Stimulated activated naive B cell treated with anti-CD40 and anti-IgM and Interleukin-4, amounts not matched to agents 10 μg/mL and 1 μg/mL and 100 μg/mL, for 72 hours (primary cell): ENCODE measurements at regions not wholly inside any gene's neighbourhood (a gene's known extent, or its start where the extent isn't known, plus 50 kb on each side); places are given as distances from the start of the nearest gene placed in this dataset.
A peak's percentile ranks its signal among the peaks of the same experiment; 100 is the strongest.

Experiments
- ATAC-seq, 2 donors: fragments of 150-1000 bp; cut with Tn5 transposase; replicated peaks; 2 replicates each; pipeline ENCODE4 v1.10.0; 2021; ENCODE audit warnings: moderate library complexity in 1 of 2
- DNase-seq: peaks from one replicate; pipeline ENCODE4 v3.0.0; 2021
- H3K27ac Mint-ChIP-seq: one replicate; pipeline ENCODE4 v1.8.0; 2022; ENCODE audit warnings: mild to moderate bottlenecking, mixed read lengths
- H3K27me3 Mint-ChIP-seq, 2 donors: one replicate each; pipeline ENCODE4 v1.8.0; 2022; ENCODE audit warnings: mixed read lengths in 2 of 2
- H3K36me3 Mint-ChIP-seq, 2 donors: one replicate each; pipeline ENCODE4 v1.8.0; 2022; ENCODE audit warnings: mixed read lengths in 2 of 2, mild to moderate bottlenecking in 1 of 2
- H3K4me1 Mint-ChIP-seq, 2 donors: one replicate each; pipeline ENCODE4 v1.8.0; 2022; ENCODE audit warnings: mixed read lengths in 2 of 2, mild to moderate bottlenecking in 1 of 2
- H3K4me3 Mint-ChIP-seq, 2 donors: one replicate each; pipeline ENCODE4 v1.8.0; 2022; ENCODE audit warnings: mild to moderate bottlenecking in 2 of 2, mixed read lengths in 2 of 2, moderate library complexity in 1 of 2
- H3K9me3 Mint-ChIP-seq, 2 donors: one replicate each; pipeline ENCODE4 v1.8.0; 2022; ENCODE audit warnings: mixed read lengths in 2 of 2, mild to moderate bottlenecking in 1 of 2

DNA sequence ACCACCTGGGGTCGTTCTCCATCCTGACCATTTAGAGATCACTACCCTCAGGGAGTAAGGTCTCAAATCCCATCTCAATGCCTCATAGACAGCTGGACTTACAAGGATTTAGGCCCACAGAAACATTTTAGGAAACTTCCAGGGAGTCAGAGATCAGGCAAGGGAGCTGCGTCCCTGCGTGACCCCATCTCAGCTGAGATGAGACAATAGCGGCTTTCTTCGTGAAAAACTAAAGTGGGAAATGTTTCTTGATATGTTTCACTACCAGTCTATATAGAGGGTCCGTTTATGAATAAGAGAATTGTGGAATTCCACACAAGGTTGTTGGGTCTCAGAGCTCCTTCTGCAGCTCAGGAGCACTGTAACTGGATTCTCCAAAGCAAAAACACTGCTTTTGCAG is 105.1 kb downstream of the VCPKMT start:
- ATAC-seq = no peak
- Mint-ChIP-seq H3K36me3 (peaks cover 7 to 10% of the 10 kb centered on the region in 2 donors), H3K4me1 (peaks cover 39 to 63% of the 10 kb centered on the region in 2 donors), H3K4me3 (no peak overlapping the region), H3K27me3 (no peaks in the 10 kb centered on the region), H3K27ac (no peak overlapping the region), H3K9me3 (no peaks in the 10 kb centered on the region)
- no peak for DNase-seq

DNA sequence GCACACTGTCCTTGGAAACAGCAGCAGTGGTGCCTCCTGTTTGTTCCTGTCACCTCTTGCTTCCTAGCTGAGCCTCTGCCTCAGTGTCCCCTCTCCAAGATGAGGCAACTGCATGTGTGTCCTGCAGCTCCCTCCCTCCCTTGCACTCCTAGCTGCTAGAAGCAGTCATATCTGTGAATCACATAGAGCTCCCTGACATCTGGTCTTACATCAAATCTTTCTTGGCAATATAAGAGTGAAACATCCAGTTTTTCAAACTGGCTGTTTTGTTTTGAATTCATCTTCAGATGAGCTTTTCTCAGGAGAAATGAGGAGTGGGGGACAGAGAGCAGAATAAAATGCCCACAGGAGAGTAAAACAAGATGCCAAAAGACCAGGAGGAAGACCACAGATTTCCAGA is 103.7 kb downstream of the VCPKMT start:
- no peaks in the 10 kb centered on the region for H3K9me3 Mint-ChIP-seq
- DNase-seq (no peak), ATAC-seq (no peak)
- H3K4me1 Mint-ChIP-seq = peaks cover 41 to 63% of the 10 kb centered on the region in 2 donors
- H3K4me3 Mint-ChIP-seq = no peak overlapping the region
- no peak overlapping the region for H3K27ac Mint-ChIP-seq
- no peaks in the 10 kb centered on the region for H3K27me3 Mint-ChIP-seq
- peaks cover 7 to 10% of the 10 kb centered on the region in 2 donors for H3K36me3 Mint-ChIP-seq

DNA sequence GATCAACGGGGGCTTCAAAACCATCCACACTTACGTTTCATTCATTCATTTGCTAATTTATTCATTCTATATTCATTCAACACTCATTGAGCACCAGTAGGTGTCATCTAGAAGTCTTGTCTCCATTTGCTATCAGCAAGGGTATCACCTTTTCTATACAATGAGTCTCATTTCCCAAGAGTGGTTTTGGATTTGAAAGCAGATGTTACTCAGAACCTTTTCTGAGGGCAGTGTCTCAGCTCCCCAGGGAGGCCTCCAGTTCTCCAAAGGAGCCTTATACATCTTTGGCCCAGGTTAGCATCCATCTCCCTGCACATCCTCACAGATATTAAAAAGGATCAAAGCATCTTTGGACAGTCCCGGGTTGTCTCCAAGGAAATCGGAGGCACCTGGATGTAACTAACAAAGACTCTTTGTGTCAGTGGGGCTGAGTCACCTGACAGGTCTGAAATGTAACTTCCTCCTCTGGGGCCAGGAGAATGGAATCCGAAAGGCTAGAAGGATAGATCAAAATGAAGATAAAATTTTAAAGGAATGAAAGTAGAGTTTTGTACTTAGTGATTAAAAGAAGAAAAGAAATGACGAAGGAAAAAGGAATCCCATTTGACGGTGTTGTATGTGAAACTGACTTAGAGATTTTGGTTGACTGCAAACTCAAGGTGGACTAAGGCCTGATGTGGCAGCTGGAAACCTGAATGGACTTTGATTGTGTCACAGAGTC is 103.0 kb downstream of the VCPKMT start:
- DNase-seq (no peak), ATAC-seq (peak; percentile 46 to 70)
- Mint-ChIP-seq H3K4me1 (peaks cover 41 to 58% of the 10 kb centered on the region in 2 donors), H3K36me3 (peaks cover 7 to 10% of the 10 kb centered on the region in 2 donors), H3K27ac (peak overlapping the region; percentile 26), H3K9me3 (no peaks in the 10 kb centered on the region), H3K4me3 (no peak overlapping the region), H3K27me3 (no peaks in the 10 kb centered on the region)

DNA sequence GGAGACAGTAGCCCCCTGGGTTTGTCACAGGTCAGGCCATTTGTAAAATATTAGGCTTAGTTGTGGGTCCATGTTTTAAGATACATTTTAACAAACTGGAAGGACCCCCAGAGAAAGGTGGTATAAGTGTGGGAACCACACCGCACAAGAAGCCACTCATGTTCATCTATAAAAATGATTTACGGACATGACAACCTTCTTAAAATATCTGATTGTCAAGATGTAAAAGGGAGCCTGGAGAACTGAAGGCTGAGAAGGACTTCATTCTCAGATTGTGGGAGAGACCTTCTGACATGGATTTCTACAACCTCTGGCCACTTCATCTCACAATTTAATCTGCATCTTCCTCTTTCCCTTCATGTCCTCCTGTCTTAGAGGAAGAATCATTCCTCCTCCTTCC is 102.4 kb downstream of the VCPKMT start:
- peaks cover 7 to 10% of the 10 kb centered on the region in 2 donors for H3K36me3 Mint-ChIP-seq
- DNase-seq (no peak), ATAC-seq (no peak)
- H3K9me3 Mint-ChIP-seq = no peaks in the 10 kb centered on the region
- no peak overlapping the region for H3K4me3 Mint-ChIP-seq
- peaks cover 37 to 52% of the 10 kb centered on the region in 2 donors for H3K4me1 Mint-ChIP-seq
- peak overlapping the region; percentile 1 for H3K27ac Mint-ChIP-seq
- H3K27me3 Mint-ChIP-seq = no peaks in the 10 kb centered on the region

DNA sequence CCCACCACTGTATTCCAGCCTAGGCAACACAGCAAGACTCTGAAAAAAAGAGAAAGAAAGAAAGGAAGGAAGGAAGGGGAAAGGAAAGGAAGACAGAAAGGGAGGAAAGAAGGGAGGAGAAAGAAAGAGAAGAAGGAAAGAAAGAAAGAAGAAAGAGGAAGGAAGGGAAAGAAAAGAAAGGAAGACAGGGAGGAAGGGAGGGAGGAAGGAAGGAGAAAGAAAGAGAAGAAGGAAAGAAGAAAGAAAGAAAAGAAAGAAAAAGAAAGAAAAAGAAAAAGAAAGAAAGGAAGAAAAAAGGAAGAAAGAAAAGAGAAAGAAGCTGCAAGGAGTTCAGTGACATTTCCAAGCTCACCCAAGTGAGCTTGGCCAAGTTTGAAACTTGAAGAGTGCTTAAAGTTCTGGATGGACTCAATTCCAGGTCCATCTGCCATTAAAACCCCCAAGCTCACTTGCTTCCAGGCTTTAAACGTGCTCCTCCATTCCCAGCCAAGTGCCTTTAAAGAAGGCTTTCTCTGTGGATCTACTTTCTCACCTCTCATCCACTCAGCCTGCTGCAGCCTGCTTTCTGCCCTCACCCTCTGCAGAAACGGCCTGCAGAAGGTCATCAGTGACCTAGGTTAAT is 101.5 kb downstream of the VCPKMT start:
- Mint-ChIP-seq H3K4me1 (peaks cover 34 to 53% of the 10 kb centered on the region in 2 donors), H3K9me3 (peaks cover 0 to 4% of the 10 kb centered on the region in 2 donors), H3K27me3 (no peaks in the 10 kb centered on the region), H3K36me3 (peaks cover 12 to 16% of the 10 kb centered on the region in 2 donors), H3K4me3 (no peak overlapping the region), H3K27ac (peak overlapping the region; percentile 28)
- ATAC-seq = no peak
- DNase-seq = no peak

DNA sequence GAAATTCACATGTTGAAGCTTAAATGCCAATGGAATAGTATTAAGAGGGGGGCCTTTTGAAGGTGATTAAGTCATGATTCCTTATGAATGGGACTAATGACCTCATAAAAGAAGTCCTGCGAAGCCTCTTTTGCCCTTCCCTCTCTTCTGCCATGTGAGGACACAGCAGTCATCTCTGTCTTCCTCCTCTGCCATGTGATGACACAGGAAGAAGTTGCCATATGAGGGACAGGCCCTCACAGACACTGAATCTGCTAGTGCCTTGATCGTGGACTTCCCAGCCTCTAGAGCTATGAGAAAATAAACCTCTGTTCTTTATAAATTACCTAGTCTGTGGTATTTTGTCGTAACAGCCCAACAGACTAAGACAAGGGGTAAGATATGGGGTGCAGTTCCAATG is 100.7 kb downstream of the VCPKMT start:
- Mint-ChIP-seq H3K27me3 (no peaks in the 10 kb centered on the region), H3K9me3 (peaks cover 0 to 7% of the 10 kb centered on the region in 2 donors), H3K4me3 (no peak overlapping the region), H3K27ac (peak overlapping the region; percentile 28), H3K36me3 (peaks cover 13 to 16% of the 10 kb centered on the region in 2 donors), H3K4me1 (peaks cover 29 to 48% of the 10 kb centered on the region in 2 donors)
- ATAC-seq (peak; percentile 39 to 60), DNase-seq (no peak)

DNA sequence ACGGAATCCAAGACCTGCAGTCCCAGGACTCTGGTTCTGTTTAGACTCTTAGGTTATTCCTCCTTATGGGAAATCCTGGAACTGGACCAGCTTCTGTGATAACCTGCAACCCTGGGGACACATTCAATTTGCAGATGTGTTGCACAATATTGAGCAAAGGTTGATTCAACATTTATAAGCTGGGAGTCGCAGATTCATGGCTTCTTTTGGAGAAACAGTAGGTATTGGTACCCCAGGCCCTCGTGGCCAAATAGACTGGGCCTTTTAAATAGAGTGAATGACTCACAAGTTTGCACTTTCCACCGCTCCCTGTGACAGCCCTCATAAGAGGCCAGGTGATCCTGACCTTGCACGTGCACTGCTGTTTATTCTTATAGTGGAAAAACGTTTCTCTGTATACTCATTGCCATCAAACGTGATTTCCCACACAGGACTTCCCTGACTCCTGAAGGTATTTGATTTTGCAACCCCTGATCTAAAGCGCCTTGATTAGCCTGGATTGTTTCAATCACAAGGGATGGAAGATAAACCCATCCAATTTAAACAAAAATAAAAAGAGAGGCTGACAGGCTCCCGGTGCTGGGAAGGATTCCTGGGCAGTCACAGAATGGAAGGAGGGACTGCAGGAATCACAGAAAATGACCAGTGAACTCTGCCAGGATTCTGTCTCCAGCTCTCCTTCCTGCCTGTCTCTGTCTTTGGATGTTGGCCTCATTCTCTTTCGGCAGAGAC is 98.0 kb downstream of the VCPKMT start:
- H3K27ac Mint-ChIP-seq = no peak overlapping the region
- ATAC-seq (no peak), DNase-seq (no peak)
- H3K4me1 Mint-ChIP-seq = peaks cover 28 to 46% of the 10 kb centered on the region in 2 donors
- H3K4me3 Mint-ChIP-seq = no peak overlapping the region
- peaks cover 21 to 25% of the 10 kb centered on the region in 2 donors for H3K36me3 Mint-ChIP-seq
- peaks cover 7 to 9% of the 10 kb centered on the region in 2 donors for H3K9me3 Mint-ChIP-seq
- no peaks in the 10 kb centered on the region for H3K27me3 Mint-ChIP-seq

DNA sequence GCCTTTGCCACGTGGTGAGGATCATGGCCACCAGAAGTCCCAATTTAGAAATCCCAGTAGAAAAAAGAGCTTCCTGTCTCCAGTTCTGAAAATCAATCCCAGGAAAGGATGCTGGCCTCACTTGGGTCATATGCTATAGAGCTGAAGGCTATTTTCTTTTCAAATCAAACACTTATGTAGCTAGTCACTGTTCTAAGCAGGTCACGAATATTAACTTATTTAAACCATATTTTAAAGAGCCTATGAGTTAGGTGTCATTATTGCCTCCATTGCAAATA is 97.5 kb downstream of the VCPKMT start:
- Mint-ChIP-seq H3K4me3 (no peak overlapping the region), H3K4me1 (peaks cover 24 to 42% of the 10 kb centered on the region in 2 donors), H3K36me3 (peaks cover 25 to 26% of the 10 kb centered on the region in 2 donors), H3K27me3 (no peaks in the 10 kb centered on the region), H3K27ac (no peak overlapping the region), H3K9me3 (peaks cover 7 to 9% of the 10 kb centered on the region in 2 donors)
- DNase-seq (no peak), ATAC-seq (no peak)

DNA sequence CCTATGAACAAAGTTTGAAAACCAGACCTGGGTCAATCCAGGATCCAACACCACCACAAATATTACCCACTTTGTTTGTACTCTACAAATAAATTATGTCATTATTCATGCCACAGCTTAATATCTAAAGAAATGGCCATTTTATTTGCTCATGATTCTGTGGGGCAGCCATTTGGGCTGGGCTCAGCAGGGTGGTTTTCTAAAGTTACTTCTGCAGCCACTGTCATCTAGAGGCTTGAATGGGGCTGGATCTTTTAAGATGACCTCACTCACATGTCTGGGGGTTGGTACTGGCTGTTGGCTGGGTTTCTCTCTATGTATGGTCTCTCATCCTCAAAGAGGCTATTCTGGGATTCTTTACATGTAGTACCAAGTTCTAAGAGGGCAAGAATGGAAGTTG is 96.2 kb downstream of the VCPKMT start:
- Mint-ChIP-seq H3K36me3 (peaks cover 23 to 29% of the 10 kb centered on the region in 2 donors), H3K4me3 (no peak overlapping the region), H3K4me1 (peaks cover 17 to 31% of the 10 kb centered on the region in 2 donors), H3K9me3 (peaks cover 7 to 9% of the 10 kb centered on the region in 2 donors), H3K27ac (no peak overlapping the region), H3K27me3 (no peaks in the 10 kb centered on the region)
- ATAC-seq = no peak
- no peak for DNase-seq

DNA sequence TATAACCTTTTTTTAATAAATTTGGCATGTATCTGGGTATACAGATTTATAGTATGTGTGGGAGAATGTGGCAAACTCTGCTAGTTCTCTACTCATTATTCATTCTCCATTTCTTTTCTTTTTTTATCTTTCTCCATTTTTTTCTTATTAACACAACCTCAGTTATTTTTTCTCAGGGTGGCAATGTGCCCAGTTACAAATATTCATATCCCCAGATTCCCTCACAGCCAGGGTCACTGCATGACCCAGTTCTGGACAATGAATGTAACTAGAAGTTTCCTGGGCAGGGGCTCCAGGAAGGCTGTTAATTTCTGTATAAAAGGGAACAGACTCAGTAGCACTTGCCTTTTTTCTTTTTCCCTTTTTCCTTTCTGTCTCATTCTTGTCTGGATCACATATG is 95.6 kb downstream of the VCPKMT start:
- H3K36me3 Mint-ChIP-seq = peaks cover 29 to 35% of the 10 kb centered on the region in 2 donors

DNA sequence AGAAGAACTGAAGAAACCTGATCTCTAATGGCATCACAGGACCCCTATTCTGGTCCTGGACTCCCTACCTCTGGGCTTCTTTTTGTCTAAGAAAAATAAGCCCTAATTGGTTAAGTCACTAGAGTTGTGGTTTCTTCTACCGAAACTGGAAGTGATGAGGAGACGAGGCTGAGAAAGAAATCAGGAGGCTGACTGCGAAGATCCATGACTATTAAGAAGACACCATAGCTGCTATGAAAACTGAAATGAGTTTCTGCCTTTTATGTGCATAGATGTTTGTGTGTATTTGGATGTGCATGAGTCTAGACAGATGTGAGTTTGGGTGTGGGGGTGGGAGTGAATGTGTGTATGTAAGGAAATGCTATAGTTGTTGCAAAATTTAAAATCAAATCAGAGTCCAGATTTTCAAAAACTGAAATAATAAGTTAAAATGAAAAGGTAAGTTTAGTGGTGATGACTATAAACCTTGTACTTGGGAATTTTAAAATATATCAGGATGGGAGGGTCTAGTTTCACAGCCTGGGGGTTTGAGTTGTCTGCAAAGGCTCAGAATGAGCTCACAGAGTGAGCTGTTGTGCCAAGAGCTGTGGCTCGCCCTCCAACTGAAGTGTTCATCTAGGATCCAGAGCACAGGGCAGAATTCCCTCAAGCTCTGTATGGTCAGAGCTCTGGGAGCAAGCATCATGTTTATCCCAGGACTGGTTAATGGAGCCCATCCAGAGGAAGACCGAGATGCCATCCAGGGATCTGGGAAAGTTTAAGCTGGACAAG is 94.9 kb downstream of the VCPKMT start:
- Mint-ChIP-seq H3K9me3 (peaks cover 15 to 16% of the 10 kb centered on the region in 2 donors), H3K4me3 (no peak overlapping the region), H3K36me3 (peaks cover 30 to 37% of the 10 kb centered on the region in 2 donors), H3K4me1 (peaks cover 9 to 18% of the 10 kb centered on the region in 2 donors), H3K27ac (peak overlapping the region; percentile 67), H3K27me3 (no peaks in the 10 kb centered on the region)
- DNase-seq = no peak
- ATAC-seq = no peak

More for the DNA sequence above, 95.6 kb downstream of the VCPKMT start:
- DNase-seq = no peak
- peaks cover 14 to 24% of the 10 kb centered on the region in 2 donors for H3K4me1 Mint-ChIP-seq
- no peak overlapping the region for H3K4me3 Mint-ChIP-seq
- ATAC-seq = no peak
- no peaks in the 10 kb centered on the region for H3K27me3 Mint-ChIP-seq
- no peak overlapping the region for H3K27ac Mint-ChIP-seq
- H3K9me3 Mint-ChIP-seq = peaks cover 13 to 15% of the 10 kb centered on the region in 2 donors

DNA sequence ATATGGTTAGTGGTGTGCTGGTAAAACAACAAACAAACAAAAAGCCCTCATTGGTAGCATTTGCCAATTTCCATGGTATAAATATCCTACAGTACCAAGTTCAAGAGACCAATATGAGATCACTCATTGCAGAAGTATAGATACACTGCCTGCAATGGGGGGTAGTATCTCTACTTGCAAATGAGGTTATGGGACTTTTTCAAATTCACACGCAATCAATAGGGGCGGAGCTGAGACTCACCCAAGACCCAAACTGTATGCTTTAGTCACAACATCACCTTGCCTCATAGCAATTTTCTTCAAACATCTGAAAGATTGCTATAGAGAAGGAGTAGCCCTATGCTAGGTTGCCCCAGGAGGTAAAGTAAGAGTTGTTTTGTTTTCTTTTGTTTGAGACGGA is 93.7 kb downstream of the VCPKMT start:
- no peak for DNase-seq
- peaks cover 11 to 16% of the 10 kb centered on the region in 2 donors for H3K4me1 Mint-ChIP-seq
- H3K27me3 Mint-ChIP-seq = no peaks in the 10 kb centered on the region
- H3K36me3 Mint-ChIP-seq = peaks cover 32 to 37% of the 10 kb centered on the region in 2 donors
- H3K4me3 Mint-ChIP-seq = no peak overlapping the region
- peaks cover 15 to 16% of the 10 kb centered on the region in 2 donors for H3K9me3 Mint-ChIP-seq
- no peak overlapping the region for H3K27ac Mint-ChIP-seq
- no peak for ATAC-seq

DNA sequence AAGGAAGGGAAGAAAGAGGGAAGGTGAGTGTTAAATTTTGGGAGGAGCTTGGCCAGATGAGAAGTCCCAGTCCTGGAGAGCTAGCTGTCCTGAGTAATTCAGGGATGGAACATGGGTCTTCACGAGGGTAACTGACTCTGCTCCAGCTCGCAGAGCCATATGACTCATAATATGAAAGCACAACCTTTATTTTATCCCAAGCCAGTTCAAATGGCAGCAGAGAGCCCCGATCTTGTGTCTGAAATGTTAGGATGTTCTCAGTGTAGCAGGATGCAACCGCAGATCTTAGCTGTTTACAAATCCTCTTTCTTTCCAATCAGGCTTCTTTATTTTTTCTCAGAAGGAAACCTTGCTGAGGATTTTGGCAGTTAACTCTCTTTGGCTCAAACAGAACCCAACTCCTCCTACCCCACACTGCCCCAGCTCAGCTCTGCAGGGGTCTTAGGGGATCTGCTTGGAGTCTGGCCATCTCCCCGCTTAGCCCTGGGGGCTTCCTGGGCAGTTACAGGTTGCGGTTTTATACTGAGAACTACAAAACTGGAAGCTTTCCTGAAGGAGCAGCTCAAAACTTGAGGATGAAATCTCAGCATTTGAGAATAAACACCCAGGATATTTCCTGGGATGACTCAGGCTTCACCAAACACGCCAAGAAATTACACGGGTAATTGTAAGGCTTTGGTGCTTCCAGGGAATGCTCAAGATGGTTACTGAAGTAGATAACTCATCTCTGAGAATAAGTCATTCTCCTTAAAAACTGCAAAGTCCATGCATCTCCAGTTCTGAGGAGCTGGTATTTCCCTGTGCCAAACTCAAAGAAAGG is 92.5 kb downstream of the VCPKMT start:
- DNase-seq (no peak), ATAC-seq (no peak)
- H3K36me3 Mint-ChIP-seq = peaks cover 34 to 43% of the 10 kb centered on the region in 2 donors
- peak overlapping the region; percentile 37 for H3K27ac Mint-ChIP-seq
- peaks cover 11 to 16% of the 10 kb centered on the region in 2 donors for H3K4me1 Mint-ChIP-seq
- H3K4me3 Mint-ChIP-seq = no peak overlapping the region
- no peaks in the 10 kb centered on the region for H3K27me3 Mint-ChIP-seq
- peaks cover 15 to 16% of the 10 kb centered on the region in 2 donors for H3K9me3 Mint-ChIP-seq
